A673 (cell line): ENCODE measurements at regions not wholly inside any gene's neighbourhood (a gene's known extent, or its start where the extent isn't known, plus 50 kb on each side); places are given as distances from the start of the nearest gene placed in this dataset.

Source experiments
- BruUV-seq: library from RNA; stranded (reverse); fragments of 400-500 nt; replicated peaks from 2 replicates; lab custom pipeline; 2021; lab: Mats Ljungman, UMichigan
- CTCF ChIA-PET: fragments of 300-600 bp; sonication (Branson Sonifier 250); formaldehyde crosslinking; loops from one replicate; lab custom pipeline; 2022; ENCODE audit warnings: antibody characterized with exemption; lab: Charles Lee
- POLR2A ChIA-PET: fragments of 300-600 bp; sonication (Branson Sonifier 250); formaldehyde crosslinking; loops from one replicate; lab custom pipeline; 2022; ENCODE audit warnings: antibody characterized with exemption; ENCODE audit not compliant: low non-redundant PET; lab: Charles Lee
- DNase-seq: peaks from one replicate; pipeline ENCODE4 v3.0.0-alpha.2; 2015; ENCODE audit warnings: low spot score
- H3K27ac ChIP-seq: fragments of 200-600 bp; sonication (generic); 2 replicates; pipeline ENCODE4 v1.5.1; 2016; ENCODE audit warnings: mixed run types, low read depth, mild to moderate bottlenecking, mixed read lengths, antibody characterized with exemption, low read length; ENCODE audit not compliant: poor library complexity, severe bottlenecking
- H3K27me3 ChIP-seq: fragments of 200-600 bp; sonication (generic); replicated peaks from 2 replicates; pipeline ENCODE4 v1.6.1; 2017; ENCODE audit warnings: mixed run types, low read depth, mild to moderate bottlenecking, mixed read lengths, antibody characterized with exemption, low read length; ENCODE audit not compliant: insufficient read depth, poor library complexity
- H3K36me3 ChIP-seq: fragments of 200-600 bp; sonication (generic); 2 replicates; pipeline ENCODE4 v1.6.1; 2016; ENCODE audit warnings: mixed run types, mild to moderate bottlenecking, mixed read lengths, antibody characterized with exemption, low read length; ENCODE audit not compliant: insufficient read depth, poor library complexity, severe bottlenecking
- H3K4me1 ChIP-seq: fragments of 200-600 bp; sonication (generic); 2 replicates; pipeline ENCODE4 v1.6.1; 2017; ENCODE audit warnings: mixed run types, mild to moderate bottlenecking, mixed read lengths, antibody characterized with exemption, low read length; ENCODE audit not compliant: insufficient read depth, poor library complexity, severe bottlenecking
- H3K4me3 ChIP-seq: fragments of 200-600 bp; sonication (generic); 2 replicates; pipeline ENCODE4 v1.5.1; 2016; ENCODE audit warnings: low read depth, mixed run types, mild to moderate bottlenecking, mixed read lengths, low read length; ENCODE audit not compliant: poor library complexity, severe bottlenecking
- H3K9me3 ChIP-seq: fragments of 200-600 bp; sonication (generic); 2 replicates; pipeline ENCODE4 v1.6.1; 2016; ENCODE audit warnings: mixed run types, low read depth, mild to moderate bottlenecking, mixed read lengths, antibody characterized with exemption, low read length; ENCODE audit not compliant: poor library complexity, severe bottlenecking
- EZH2 ChIP-seq: fragments of 200-600 bp; sonication (generic); IDR thresholded peaks from 2 replicates; pipeline ENCODE4 v1.6.1; 2017; ENCODE audit warnings: borderline replicate concordance, low read depth, mild to moderate bottlenecking, mixed read lengths, antibody characterized with exemption, low read length; ENCODE audit not compliant: poor library complexity, severe bottlenecking
- intact Hi-C: fragments of 100-400 bp; cut with micrococcal nuclease; formaldehyde crosslinking; loops from one replicate; pipeline ENCODE4 v1.10.0; 2022; ENCODE audit not compliant: unreplicated experiment
- TF ChIP-seq, protein P1 (sequence below): fragments of 300-800, 200-600 bp; sonication (generic); conservative IDR thresholded peaks from 2 replicates; pipeline ENCODE4 v1.5.1; 2017; ENCODE audit warnings: low read depth, mild to moderate bottlenecking, antibody characterized with exemption, low read length, moderate library complexity, mixed read lengths

DNA sequence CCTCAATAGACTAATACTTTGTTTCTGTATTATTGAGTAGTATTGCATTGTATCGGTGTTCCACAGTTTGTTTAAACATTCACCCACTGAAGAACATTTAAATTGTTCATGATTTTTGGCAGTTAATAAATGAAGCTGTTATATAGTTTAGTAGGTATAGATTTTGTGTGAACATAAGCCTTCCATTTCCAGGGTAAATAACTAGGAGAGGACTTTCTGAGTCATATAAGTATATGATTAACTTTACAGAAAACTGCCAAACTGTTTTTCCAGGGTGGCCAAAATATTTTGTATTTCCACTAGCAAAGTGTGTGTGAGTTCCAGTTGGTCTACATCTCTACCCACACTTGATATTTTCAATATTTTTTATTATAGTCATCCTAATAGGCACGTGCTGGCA lies 70.0 kb upstream of the MLIP start:
- no peak for DNase-seq
- H3K4me1 ChIP-seq, result no peaks in the 10 kb centered on the region
- no peaks in the 10 kb centered on the region for H3K36me3 ChIP-seq
- no peaks in the 10 kb centered on the region for H3K9me3 ChIP-seq
- ChIA-PET CTCF (no interaction called here), POLR2A (interaction anchor here (0.6 kb wide), 1 partner anchor 1940 kb away, joined by 16 read pairs; no protein-coding TSS in a partner anchor)
- TF ChIP-seq, protein P1, sequence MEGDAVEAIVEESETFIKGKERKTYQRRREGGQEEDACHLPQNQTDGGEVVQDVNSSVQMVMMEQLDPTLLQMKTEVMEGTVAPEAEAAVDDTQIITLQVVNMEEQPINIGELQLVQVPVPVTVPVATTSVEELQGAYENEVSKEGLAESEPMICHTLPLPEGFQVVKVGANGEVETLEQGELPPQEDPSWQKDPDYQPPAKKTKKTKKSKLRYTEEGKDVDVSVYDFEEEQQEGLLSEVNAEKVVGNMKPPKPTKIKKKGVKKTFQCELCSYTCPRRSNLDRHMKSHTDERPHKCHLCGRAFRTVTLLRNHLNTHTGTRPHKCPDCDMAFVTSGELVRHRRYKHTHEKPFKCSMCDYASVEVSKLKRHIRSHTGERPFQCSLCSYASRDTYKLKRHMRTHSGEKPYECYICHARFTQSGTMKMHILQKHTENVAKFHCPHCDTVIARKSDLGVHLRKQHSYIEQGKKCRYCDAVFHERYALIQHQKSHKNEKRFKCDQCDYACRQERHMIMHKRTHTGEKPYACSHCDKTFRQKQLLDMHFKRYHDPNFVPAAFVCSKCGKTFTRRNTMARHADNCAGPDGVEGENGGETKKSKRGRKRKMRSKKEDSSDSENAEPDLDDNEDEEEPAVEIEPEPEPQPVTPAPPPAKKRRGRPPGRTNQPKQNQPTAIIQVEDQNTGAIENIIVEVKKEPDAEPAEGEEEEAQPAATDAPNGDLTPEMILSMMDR, result no peak
- TF ChIP-seq EZH2, result no peak
- H3K27ac ChIP-seq, result no peak overlapping the region
- no TSS peak for BruUV-seq
- intact Hi-C loops, result no loop called here
- no peak overlapping the region for H3K4me3 ChIP-seq
- H3K27me3 ChIP-seq, result no peaks in the 10 kb centered on the region

DNA sequence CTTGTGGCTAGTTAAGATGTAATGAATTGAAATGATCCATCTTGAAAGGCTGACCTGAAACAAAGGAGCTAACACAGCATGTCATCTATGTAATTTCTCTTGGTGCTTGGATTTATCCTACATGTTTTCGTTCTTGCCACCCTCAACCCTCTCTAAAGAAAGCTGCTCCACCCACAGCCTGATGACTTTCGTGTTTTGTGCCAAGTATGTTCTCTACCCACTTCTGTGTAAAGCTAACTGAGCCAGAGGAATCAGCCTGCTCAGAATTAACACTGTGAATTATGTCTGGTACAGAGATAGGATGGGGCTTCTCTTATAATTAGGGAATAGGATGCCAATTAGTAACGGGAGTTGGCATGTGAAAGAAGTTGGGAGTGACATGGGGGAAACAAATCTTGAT lies 67.9 kb upstream of the MLIP start:
- no peak overlapping the region for H3K4me3 ChIP-seq
- CTCF ChIA-PET, result no interaction called here
- BruUV-seq, result no TSS peak
- intact Hi-C loops, result no loop called here
- H3K36me3 ChIP-seq, result no peaks in the 10 kb centered on the region
- H3K27me3 ChIP-seq, result no peaks in the 10 kb centered on the region
- TF ChIP-seq, protein P1, result no peak
- TF ChIP-seq EZH2, result no peak
- H3K9me3 ChIP-seq, result no peaks in the 10 kb centered on the region
- POLR2A ChIA-PET, result no interaction called here
- no peak for DNase-seq
- H3K4me1 ChIP-seq, result no peaks in the 10 kb centered on the region
- no peak overlapping the region for H3K27ac ChIP-seq

DNA sequence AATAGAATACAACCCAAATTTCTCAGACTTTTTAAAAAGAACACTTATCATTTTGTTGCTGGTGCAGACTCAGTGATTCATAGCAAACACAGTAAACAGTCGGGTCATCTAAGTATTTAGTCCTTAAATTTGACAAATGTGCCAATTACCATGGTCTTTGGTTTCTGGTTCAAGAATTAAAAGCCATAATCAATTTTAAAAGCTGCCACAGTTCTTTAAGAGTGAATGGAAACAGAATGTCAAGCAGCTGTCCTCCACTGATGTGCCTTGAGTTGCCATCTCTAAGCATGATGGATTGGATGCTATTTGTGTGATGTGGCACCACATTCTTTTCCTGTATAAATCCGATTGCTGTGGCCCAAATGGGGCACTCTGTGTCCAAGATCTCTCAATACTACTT lies 67.2 kb upstream of the MLIP start:
- no peak for DNase-seq
- POLR2A ChIA-PET, result no interaction called here
- Histone ChIP-seq H3K27ac (no peak overlapping the region), H3K4me1 (no peaks in the 10 kb centered on the region), H3K27me3 (no peaks in the 10 kb centered on the region), H3K4me3 (no peak overlapping the region), H3K36me3 (no peaks in the 10 kb centered on the region), H3K9me3 (no peaks in the 10 kb centered on the region)
- TF ChIP-seq, protein P1, result no peak
- TF ChIP-seq EZH2, result no peak
- intact Hi-C loops, result no loop called here
- BruUV-seq, result no TSS peak
- CTCF ChIA-PET, result no interaction called here
